Globus pallidus (tissue), 1 donor: ENCODE measurements at regions not wholly inside any gene's neighbourhood (a gene's known extent, or its start where the extent isn't known, plus 50 kb on each side); places are given as distances from the start of the nearest gene placed in this dataset.

Source experiments
- DNase-seq: peaks from one replicate; pipeline ENCODE4 v3.0.0-alpha.2; 2015; ENCODE audit warnings: low spot score

DNA sequence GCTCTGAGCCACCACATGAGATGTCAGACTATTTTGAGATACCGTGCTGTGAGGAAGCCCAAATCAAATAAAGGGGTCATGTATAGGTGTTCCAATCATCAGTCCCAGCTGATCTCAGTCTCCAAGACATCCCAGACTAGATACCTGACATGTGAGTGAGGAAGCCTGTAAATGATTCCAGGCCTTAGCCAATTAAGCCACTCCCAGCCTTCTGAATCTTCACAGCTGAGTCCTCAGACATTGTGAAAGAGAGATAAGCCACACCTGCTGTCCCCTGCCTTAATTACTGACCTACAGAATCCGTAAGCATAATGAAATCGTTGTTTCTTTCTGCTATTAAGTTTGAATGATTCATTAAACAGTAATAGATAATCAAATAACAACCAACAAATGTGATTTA, 671.4 kb downstream of the ZNF674 start:
- DNase-seq = no peak

DNA sequence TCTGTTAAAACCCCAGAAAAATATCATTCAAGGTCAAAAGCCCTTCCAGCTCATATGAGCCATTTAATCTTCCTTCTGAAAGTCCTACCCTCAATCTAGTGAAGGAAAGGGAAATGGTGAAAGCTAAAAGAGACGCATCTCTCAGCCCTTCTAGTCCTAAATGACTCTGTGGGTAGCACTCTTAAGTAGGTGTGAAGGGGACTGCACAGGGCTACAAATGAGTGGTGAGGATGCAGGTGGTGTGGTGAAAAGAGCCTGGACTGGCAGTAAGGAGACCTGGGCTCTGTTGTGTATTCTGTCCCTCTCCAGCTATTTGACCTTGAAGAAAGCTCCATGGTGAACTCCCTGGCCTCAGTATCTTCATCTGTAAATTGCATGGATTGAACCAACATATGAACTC, 671.8 kb upstream of the DIPK2B start:
- DNase-seq = no peak

DNA sequence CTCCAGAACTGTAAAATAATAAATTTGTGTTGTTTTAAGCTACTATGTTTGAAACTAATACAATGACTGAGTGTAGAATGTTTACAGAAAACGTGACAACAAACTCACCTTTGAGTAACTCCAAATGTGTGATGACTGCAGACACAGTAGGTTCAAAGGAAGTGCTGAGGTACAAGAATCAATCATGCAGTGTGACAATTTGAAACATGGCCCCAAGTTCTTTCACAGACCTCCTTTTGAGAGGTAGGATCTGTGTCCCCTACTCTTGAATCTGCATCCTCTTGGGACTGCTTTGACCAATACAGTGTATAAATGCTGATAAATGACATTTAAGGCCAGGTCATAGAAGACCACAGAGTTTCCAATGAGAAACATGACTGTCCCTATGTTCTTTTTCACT, 667.7 kb upstream of the DIPK2B start:
- no peak for DNase-seq

DNA sequence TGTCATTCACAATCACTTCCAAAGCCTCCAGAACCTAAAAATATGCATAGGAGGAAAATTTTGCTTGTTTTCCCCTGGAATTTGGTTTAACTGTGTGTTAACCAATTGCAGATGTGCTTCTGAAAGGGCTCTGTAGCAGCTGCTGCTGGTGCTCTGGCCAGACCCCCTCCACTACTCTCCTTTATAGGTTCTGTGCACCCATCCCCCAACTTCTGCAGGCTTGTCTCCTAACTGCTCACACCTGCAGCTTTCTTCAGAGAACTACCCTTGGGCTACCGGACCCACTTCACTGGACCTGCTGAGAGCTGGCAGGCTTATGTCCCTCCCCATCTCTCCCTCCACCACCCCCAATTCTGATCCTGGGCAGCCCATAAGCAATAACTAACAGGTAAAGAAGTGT, 662.1 kb upstream of the DIPK2B start:
- DNase-seq = no peak

DNA sequence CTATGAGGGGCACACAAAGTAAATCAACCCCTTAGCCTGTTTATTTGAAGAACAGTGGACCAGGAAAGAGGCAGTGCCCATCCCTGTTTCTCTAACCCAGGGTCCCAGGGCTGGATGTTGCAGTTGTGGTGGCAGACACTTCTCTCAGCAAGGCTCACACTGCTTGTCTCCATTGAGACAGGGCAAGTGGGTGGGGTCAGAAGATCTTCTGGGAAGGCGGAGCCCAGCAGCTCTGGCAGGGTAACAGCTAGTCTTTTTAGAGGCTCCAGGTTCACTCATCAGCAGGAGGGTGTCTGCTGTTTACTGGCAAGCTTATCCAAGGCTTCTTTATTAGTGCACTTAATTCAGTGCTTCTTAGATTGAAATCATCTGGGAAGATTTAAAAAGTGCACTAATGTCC, 659.8 kb upstream of the DIPK2B start:
- DNase-seq = no peak

DNA sequence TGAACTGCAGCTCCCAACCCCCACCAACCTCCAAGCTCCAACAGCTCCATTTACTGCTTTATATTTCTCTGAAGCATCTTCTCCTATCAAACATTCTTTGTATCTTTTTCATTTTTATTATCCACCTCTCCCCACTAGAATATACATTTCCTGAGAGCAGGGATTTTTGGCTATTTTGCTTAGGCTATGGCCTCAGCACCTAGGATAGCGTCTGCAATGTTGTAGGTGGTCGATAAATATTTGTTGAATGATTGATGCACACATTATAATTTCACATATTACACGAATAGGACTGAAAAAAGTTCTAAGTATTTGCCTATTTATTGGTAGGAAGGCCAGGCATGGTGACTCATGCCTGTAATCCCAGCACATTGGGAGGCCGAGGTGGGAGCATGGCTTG, 658.7 kb upstream of the DIPK2B start:
- DNase-seq = no peak

DNA sequence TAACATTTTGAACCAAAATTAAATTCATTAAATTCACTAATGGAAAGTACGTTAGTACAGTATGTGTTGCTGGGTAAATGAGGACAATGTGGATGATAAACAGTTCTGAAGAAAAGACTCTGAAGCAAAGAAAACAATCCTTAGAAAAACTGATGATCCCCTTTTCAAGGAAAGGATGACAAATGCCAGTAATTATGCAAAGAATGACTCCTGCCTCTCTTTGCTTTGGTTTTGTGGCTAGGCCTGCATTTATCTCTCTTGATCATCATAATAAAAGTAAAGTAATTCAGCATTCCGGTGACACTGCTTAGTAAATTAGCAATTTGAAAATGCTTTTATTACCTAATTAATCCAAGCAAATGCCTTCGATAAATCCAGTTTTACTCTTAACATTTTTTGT, 652.2 kb upstream of the DIPK2B start:
- DNase-seq = no peak

DNA sequence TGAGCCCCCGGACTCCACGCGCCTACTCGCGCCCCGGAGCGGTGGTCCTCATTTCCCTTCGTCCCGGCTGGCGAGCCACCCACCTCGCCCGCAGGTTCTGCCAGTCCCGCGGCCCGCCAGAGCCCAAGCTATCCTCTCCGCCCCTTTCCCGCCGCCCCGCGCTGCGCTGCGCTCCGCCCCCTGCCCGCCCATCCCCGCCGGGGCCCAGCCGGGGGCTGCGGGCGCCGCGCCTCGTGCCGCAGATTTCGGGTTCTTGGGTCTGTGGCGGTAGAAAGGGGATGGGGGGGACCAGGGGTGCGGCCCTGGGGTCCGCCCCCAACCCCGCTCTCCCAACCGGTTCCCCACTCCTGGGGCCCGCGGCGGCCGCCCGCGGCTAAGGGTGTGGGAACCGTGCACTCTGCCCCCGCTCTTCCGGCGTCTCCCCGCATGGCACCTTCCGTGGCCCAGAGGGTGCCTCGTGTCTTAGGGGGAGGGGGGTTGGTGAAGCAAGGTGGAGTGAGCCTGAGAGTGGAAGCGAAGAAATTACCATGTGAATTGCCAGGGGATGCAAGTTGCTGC, 650.8 kb upstream of the DIPK2B start:
- no peak for DNase-seq

DNA sequence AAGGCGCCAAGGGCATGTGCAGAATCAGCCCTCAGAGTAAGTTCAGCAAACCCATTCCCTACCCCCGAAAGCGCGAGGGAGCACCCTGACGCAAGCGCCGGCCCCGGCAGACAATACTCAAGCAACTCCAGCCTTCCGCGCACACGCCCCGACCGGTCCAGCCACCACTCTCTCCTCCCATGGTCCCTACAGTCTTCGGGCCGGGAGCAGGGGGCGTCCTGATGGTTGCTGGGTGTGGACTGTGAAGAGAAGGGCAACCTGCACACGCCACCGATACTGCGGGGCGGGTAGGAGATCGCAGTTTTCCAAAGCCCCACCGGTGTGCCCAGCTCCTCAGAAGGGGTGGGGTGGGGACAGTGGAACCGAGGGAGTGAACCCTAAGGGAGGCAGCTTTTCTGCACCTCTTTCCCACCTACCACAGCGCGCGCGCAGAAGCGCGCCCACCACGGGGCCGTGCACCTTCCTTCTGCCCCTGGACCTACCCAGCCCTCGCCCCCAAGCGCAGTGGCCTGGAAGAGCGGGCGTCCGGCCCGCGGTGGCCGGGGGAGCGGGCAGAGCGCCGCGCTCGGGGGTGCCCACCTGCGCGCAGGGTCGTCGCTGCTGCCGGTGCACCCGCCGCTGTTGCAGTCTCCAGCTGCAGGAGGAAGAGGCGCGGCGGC, 650.2 kb upstream of the DIPK2B start:
- no peak for DNase-seq

DNA sequence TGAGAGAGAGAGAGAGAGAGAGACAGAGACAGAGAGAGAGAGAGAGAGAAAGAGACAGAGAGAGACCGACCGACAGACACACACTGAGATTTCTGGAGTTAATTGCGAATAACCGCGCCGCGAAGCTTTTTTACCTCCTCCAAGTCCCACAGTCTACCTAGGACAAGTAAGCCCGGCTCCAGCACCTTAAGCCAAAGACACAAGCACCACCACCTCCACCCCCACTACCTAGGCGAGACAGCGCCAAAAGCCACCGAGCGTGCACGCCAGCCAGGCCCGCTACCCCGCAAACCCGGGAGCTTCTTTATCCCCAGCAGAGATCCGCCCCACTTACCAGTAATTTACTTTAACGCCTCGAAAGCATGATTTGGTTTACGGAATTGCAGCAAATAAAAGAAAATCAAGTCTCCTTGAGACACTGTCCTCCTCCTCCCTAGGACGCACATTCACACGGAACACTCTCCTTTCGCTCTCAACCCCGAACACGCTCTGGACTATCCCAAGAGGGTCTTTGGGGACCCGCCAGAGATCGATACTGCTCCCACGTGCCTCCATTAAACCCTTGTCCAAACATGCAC, 649.6 kb upstream of the DIPK2B start:
- no peak for DNase-seq

DNA sequence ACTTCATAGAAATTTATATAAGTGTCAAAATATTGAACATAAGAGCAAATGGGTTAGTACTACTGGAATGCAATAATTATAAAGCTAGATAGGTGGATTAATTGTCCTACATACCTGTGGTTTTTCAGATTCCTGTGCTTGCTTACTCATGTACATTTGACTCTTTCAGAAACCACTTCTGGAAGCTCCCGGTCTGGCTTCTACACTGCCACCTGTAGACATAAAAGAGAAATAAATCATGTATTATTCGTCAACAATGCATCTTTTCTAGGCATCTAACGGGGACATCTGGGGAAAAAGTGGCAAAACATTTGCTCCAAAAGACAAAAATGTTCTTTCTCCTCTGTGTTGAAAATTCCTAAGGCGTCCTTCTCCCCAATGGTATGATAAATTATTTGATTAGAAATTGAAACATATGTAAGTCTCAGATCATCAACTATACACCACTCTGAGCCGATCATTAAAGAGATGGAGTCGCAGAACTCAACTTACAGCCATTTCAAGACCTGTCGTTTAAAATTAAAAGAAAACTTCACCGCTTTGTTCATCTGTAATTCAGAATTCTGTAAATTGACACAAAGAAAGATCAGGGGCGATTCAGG, 648.7 kb upstream of the DIPK2B start:
- DNase-seq = peak; percentile 1

DNA sequence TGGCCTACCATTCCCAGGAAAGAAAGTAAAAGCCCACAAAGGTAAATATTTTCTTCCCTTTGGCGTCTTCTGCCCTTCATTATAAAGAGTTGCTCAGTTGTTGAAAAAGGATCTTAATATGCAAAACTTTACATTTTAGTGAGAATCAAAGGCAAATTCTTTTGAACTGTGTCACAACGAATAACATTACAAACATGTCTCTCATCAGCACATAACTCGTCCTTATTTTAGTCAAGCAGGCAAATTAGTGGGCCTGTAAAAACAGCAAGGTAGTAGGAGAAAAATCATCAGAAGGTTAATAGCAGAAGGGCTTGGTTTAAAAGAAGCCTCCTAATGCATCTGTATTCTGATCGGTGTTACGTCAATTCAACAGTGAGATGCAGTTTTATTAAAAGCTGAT, 647.3 kb upstream of the DIPK2B start:
- no peak for DNase-seq

DNA sequence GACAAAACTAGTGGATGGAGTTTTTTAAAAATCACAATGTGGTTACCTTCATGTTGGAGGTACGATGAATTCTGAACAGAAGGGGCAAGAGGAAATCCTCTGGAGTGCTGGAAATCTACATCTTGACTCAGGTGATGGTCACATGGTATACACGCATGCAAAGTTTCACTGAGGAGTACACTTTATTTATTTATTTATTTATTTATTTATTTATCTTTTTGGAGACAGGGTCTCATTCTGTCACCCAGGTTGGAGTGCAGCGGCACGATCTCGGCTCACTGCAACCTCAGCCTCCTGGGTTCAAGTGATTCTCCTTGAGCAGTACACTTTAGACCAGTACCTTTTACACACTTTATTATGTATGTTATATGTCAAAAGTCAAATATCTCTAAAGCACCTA, 645.7 kb upstream of the DIPK2B start:
- DNase-seq = no peak

DNA sequence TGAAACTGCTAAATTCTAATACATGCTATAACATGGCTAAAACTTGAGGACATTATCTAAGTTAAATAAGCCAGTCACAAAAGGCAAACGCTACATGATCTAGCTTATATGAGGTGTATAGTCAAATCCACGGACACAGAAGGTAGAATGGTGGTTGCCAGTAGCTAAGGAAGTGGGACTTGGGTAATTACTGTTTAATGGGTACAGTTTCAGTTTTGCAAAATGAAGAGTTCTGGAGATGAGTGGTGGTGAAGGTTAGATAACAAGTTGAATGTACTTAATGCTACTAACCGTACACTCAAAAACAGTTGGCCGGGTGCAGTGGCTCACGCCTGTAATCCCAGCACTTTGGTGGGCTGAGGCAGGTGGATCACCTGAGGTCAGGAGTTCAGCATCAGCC, 644.5 kb upstream of the DIPK2B start:
- no peak for DNase-seq

DNA sequence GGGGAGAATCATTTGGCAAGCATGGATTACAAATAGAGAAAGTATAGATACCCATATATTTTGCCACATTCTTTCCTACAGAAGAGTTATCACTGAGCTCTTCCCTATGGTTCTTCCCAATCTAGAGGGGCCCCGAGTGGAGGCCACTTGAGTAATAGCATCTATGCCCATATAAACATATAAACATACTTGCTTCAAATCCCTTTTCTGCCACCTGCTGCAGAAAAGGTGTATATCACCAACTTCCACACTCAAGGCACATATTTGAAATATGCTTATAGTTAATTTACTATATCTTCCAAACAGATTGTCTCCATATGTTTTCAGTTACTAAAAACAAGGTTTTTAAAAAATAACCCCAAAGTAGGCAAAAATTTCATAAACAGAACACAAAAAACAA, 642.8 kb upstream of the DIPK2B start:
- no peak for DNase-seq

DNA sequence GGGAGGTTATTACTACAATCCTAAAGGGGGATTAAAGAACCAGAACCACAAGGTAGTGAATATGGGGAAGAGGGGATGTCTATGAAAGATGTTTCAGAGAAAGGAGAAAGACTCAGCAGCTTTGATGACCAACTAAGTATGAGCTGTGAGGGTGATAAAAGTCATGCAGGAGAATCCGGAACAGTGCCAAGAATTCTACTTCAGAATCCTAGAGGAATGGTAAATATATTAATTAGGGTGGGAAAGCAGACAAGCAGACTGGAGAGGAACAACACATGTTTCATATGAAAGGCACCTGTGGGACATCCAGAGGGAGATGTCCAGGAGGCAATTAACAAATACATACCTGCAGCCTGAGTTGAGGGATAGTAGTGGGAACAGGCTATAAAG, 642.2 kb upstream of the DIPK2B start:
- DNase-seq = no peak

DNA sequence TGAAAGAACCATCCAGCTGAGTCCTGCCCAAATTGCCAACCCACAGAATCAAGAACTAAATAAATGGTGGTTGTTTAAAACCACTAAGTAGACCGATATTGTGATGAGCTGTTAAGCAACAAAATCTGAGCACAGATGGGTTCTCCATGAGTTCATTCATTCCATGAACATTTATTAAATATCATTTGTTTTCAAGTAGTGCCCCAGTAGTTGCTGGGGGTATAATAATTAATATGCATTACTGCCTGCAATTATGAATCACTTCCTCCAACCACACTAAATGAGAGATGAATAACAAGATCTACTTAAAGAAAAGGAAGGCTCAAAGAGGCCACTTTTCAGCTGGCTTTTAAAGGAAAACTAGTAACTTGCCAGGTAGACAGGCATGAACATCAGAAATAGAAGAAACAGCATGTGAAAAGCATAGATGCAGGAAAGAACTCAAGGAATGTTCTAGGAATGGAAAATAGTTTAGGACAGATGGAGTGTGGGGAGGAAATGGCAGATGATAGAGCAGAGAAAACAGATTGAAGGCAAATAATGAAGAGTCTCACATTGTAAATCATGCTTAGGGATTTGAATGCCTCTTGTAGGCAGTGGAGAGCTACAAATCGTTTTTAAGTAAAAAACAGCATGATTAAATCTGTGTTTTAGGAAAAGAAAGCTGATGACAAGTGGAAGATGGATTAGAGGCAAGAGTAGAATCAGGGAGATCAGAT, 641.7 kb upstream of the DIPK2B start:
- DNase-seq = no peak

DNA sequence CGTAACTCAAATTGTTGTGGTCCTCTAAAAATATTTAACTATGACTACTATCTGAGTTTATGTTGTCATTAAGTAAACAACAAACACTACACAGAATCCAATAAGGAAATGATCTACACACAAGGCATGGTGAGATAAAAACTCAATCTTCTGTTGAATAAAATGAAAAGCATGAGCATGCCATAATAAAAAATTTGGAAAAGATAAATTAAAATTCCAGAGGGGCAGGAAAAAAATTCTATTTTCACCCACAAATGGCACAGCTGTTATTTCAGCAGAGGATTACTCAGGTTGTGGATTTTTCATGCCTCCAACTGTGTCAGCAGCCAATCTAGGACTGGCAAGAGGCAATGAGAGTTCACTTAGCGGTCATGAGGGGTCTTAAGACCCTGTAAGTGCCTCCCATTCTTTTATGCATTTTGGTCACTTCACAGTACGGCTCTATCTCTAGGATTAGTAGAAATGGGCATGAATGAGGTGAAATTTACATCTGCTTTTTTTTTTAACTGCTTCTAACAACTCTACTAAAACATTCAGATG, 639.8 kb upstream of the DIPK2B start:
- no peak for DNase-seq

DNA sequence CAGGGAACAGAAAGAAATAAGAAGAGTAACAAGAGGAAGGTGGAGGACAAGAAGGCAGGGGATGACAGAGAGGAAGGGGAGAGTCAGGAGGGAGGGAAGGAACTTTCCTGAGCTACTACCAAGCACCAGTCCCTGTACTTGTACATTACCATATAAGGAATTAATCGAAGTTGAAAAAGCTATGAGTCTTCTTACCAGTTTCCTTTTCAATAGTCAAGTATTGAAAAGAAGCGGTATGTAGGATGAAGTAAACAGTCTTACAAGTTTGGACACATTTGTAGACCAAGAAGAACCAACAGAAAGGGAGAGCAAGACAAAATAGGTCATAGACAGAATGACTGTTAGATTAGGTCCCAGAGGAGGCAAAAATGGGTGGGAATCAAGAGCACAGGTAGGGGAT, 629.7 kb upstream of the DIPK2B start:
- DNase-seq = no peak

DNA sequence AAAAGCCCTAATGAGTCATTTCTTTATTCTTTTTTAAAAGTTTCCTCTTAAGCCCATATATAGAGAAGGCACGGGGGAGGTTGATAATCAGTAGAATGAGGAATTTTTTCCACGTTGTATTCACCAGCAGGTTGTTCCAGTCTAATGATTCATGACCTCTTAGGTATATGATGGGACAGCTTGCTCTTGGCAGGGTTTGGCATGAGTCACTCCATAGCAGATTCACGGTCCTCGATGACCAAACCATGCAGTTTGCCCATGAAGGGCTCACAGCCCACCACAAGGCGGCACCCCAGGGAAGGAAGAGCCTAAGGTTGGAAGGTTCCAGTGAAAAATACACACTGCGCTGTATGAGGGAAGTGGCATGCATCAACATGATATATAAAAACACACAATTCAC, 623.8 kb upstream of the DIPK2B start:
- no peak for DNase-seq

DNA sequence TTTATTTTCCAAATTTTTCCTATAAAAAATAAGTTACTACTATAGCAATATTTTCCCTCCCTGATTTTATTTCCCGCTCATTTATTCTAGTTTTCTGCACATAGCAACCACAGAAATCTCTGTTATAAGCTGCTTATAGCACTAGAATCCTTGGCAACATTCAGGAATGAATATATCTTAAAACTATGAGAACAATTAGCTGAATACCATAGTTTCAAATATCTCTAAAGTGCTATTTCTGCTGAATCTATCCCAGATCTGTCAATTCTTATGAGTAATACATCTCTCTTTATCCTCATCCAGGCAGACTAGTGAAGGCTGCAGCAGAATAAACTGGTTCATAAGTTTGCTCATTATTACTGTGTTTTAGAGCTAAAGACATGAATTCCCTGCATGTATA, 622.9 kb upstream of the DIPK2B start:
- DNase-seq = no peak

DNA sequence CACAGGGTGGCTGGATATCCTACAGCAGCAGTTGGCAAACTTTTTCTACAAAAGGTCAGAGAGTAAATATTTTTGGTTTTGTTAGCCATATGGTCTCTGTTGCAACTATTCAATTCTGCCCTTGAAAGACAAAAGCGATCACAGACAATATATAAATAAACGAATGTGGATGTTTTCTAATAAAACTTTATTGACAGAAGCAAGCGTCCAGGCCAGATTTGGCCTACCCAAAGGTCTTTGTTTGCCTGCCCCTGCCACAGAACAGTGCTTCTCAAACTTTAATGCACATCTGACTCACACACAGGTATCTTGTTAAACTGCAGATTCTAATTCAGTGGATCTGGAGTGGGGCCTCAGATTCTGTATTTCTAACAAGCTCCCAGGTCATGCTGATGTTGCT, 621.4 kb upstream of the DIPK2B start:
- no peak for DNase-seq

DNA sequence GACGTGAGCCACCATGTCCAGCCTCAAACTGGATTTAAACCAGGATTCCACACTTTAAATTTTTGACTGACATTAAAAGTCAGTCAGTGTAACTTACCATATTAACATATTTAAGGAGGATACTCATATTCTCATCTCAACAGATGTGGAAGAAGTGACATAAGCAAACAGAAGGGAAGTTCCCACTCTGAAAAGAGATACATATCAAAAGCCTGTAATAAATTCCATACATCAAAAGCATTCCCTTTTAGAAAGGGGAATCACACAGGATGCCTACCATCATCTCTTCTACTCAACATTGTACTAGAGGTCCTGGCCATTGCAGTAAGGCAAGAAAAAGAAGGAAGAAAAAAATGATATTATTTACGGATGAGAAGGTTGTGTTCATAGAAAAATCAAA, 618.2 kb upstream of the DIPK2B start:
- DNase-seq = no peak
